Calu3 (cell line): ENCODE measurements at regions not wholly inside any gene's neighbourhood (a gene's known extent, or its start where the extent isn't known, plus 50 kb on each side); places are given as distances from the start of the nearest gene placed in this dataset.

Source experiments
- BruUV-seq: library from RNA; stranded (reverse); fragments of 400-500 nt; replicated peaks from 2 replicates; lab custom pipeline; 2021; lab: Mats Ljungman, UMichigan
- CTCF ChIA-PET: fragments of 300-600 bp; sonication (Branson Sonifier 250); formaldehyde crosslinking; loops from one replicate; lab custom pipeline; 2022; ENCODE audit warnings: antibody characterized with exemption; lab: Charles Lee
- DNase-seq: peaks from one replicate; pipeline ENCODE4 v3.0.0; 2022
- H3K27ac Mint-ChIP-seq: one replicate; pipeline ENCODE4 v1.8.0; 2022; ENCODE audit warnings: mixed read lengths; ENCODE audit not compliant: unreplicated experiment
- H3K27me3 Mint-ChIP-seq: one replicate; pipeline ENCODE4 v1.8.0; 2022; ENCODE audit warnings: mixed read lengths; ENCODE audit not compliant: unreplicated experiment
- H3K36me3 Mint-ChIP-seq: one replicate; pipeline ENCODE4 v1.8.0; 2022; ENCODE audit warnings: mild to moderate bottlenecking, moderate library complexity, mixed read lengths; ENCODE audit not compliant: insufficient read depth, unreplicated experiment
- H3K4me1 Mint-ChIP-seq: one replicate; pipeline ENCODE4 v1.8.0; 2022; ENCODE audit warnings: mild to moderate bottlenecking, low read depth, mixed read lengths; ENCODE audit not compliant: unreplicated experiment
- H3K4me3 Mint-ChIP-seq: one replicate; pipeline ENCODE4 v1.8.0; 2022; ENCODE audit warnings: mild to moderate bottlenecking, low read depth, moderate library complexity, mixed read lengths; ENCODE audit not compliant: unreplicated experiment
- H3K9me3 Mint-ChIP-seq: one replicate; pipeline ENCODE4 v1.8.0; 2022; ENCODE audit warnings: low read depth, mixed read lengths; ENCODE audit not compliant: unreplicated experiment
- CTCF ChIP-seq: fragments of 200-600 bp; IDR thresholded peaks from one replicate; pipeline ENCODE4 v1.8.0; 2022; ENCODE audit warnings: antibody characterized with exemption; ENCODE audit not compliant: unreplicated experiment
- intact Hi-C: fragments of 100-400 bp; cut with micrococcal nuclease; formaldehyde crosslinking; loops from one replicate; pipeline ENCODE4 v1.10.0; 2022; ENCODE audit not compliant: unreplicated experiment

GRCh38 chr4:148773313-148773712 lies 331.1 kb upstream of the NR3C2 start:
- CTCF ChIA-PET: no interaction called here
- H3K27me3 Mint-ChIP-seq: no peaks in the 10 kb centered on the region
- TF ChIP-seq CTCF: no peak
- no peak overlapping the region for H3K27ac Mint-ChIP-seq
- H3K36me3 Mint-ChIP-seq: no peaks in the 10 kb centered on the region
- no TSS peak for BruUV-seq
- intact Hi-C loops: no loop called here
- no peaks in the 10 kb centered on the region for H3K4me1 Mint-ChIP-seq
- H3K9me3 Mint-ChIP-seq: no peaks in the 10 kb centered on the region
- H3K4me3 Mint-ChIP-seq: no peak overlapping the region
- DNase-seq: no peak

- CTCF ChIA-PET: no interaction called here
- intact Hi-C loops: no loop called here
These were observed 328.6 kb upstream of the NR3C2 start for GRCh38 chr4:148770848-148771247.

GRCh38 chr4:148770377-148770776 lies 328.2 kb upstream of the NR3C2 start:
- no peak for TF ChIP-seq CTCF
- intact Hi-C loops: no loop called here
- no peak for DNase-seq
- Mint-ChIP-seq H3K4me1 (no peaks in the 10 kb centered on the region), H3K27me3 (no peaks in the 10 kb centered on the region), H3K4me3 (no peak overlapping the region), H3K9me3 (no peaks in the 10 kb centered on the region), H3K27ac (no peak overlapping the region), H3K36me3 (no peaks in the 10 kb centered on the region)
- BruUV-seq: no TSS peak
- CTCF ChIA-PET: no interaction called here

More at GRCh38 chr4:148770848-148771247, 328.6 kb upstream of the NR3C2 start:
- Mint-ChIP-seq H3K36me3 (no peaks in the 10 kb centered on the region), H3K4me3 (no peak overlapping the region), H3K27me3 (no peaks in the 10 kb centered on the region), H3K4me1 (no peaks in the 10 kb centered on the region), H3K9me3 (no peaks in the 10 kb centered on the region), H3K27ac (no peak overlapping the region)
- DNase-seq: no peak
- BruUV-seq: no TSS peak
- no peak for TF ChIP-seq CTCF

GRCh38 chr4:148764720-148765119 lies 322.5 kb upstream of the NR3C2 start:
- CTCF ChIA-PET: interaction anchor here (1.0 kb wide), 1 partner anchor 13 kb away, joined by 3 read pairs; no protein-coding TSS in a partner anchor
- DNase-seq: no peak
- Mint-ChIP-seq H3K27ac (no peak overlapping the region), H3K4me3 (no peak overlapping the region), H3K9me3 (peaks cover 2% of the 10 kb centered on the region), H3K4me1 (no peaks in the 10 kb centered on the region), H3K36me3 (no peaks in the 10 kb centered on the region), H3K27me3 (no peaks in the 10 kb centered on the region)
- TF ChIP-seq CTCF: no peak
- no TSS peak for BruUV-seq
- intact Hi-C loops: no loop called here
